Osteocyte (in vitro differentiated cells): ENCODE measurements at regions not wholly inside any gene's neighbourhood (a gene's known extent, or its start where the extent isn't known, plus 50 kb on each side); places are given as distances from the start of the nearest gene placed in this dataset.

ENCODE experiments used
- DNase-seq: peaks from one replicate; pipeline ENCODE4 v3.0.0; 2021; ENCODE audit warnings: mixed read lengths; ENCODE audit not compliant: unreplicated experiment; ENCODE audit errors: extremely low spot score
- H3K27ac Mint-ChIP-seq: one replicate; pipeline ENCODE4 v1.8.0; 2021; ENCODE audit warnings: mild to moderate bottlenecking, mixed read lengths; ENCODE audit not compliant: unreplicated experiment
- H3K27me3 Mint-ChIP-seq: one replicate; pipeline ENCODE4 v1.8.0; 2021; ENCODE audit warnings: mixed read lengths; ENCODE audit not compliant: unreplicated experiment
- H3K36me3 Mint-ChIP-seq: one replicate; pipeline ENCODE4 v1.8.0; 2021; ENCODE audit warnings: mixed read lengths; ENCODE audit not compliant: unreplicated experiment
- H3K4me1 Mint-ChIP-seq: one replicate; pipeline ENCODE4 v1.8.0; 2021; ENCODE audit warnings: mixed read lengths; ENCODE audit not compliant: unreplicated experiment
- H3K4me3 Mint-ChIP-seq: one replicate; pipeline ENCODE4 v1.8.0; 2021; ENCODE audit warnings: mild to moderate bottlenecking, moderate library complexity, mixed read lengths; ENCODE audit not compliant: unreplicated experiment
- H3K9me3 Mint-ChIP-seq: one replicate; pipeline ENCODE4 v1.8.0; 2021; ENCODE audit warnings: mixed read lengths; ENCODE audit not compliant: unreplicated experiment
- TF ChIP-seq, protein P1 (sequence below): fragments of 200-600 bp; sonication (generic); IDR thresholded peaks from 2 replicates; pipeline ENCODE4 v1.5.0; 2021; ENCODE audit warnings: antibody characterized with exemption, mild to moderate bottlenecking, moderate library complexity

DNA sequence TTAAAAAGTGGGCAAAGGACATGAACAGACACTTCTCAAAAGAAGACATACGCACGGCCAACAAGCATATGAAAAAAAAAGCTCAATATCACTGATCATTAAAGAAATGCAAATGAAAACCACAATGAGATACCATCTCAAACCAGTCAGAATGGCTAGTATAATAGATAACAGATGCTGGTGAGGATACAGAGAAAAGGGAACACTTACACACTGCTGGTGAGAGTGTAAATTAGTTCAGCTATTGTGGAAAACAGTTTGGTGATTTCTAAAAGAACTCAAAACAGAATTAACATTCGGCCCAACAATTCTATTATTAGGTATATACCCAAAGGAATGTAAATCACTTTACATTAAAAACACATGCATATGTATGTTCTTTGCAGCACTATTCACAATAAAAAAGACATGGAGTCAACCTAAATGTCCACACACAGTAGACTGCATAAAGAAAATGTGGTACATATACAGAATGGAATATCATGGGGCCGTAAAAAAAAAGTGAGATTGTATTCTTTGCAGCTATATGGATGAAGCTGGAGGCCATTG lies 1569.0 kb downstream of the OLFM4 start:
- TF ChIP-seq, protein P1, sequence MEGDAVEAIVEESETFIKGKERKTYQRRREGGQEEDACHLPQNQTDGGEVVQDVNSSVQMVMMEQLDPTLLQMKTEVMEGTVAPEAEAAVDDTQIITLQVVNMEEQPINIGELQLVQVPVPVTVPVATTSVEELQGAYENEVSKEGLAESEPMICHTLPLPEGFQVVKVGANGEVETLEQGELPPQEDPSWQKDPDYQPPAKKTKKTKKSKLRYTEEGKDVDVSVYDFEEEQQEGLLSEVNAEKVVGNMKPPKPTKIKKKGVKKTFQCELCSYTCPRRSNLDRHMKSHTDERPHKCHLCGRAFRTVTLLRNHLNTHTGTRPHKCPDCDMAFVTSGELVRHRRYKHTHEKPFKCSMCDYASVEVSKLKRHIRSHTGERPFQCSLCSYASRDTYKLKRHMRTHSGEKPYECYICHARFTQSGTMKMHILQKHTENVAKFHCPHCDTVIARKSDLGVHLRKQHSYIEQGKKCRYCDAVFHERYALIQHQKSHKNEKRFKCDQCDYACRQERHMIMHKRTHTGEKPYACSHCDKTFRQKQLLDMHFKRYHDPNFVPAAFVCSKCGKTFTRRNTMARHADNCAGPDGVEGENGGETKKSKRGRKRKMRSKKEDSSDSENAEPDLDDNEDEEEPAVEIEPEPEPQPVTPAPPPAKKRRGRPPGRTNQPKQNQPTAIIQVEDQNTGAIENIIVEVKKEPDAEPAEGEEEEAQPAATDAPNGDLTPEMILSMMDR, result no peak
- H3K27ac Mint-ChIP-seq, result no peak overlapping the region
- H3K27me3 Mint-ChIP-seq, result no peaks in the 10 kb centered on the region
- no peak for DNase-seq
- H3K4me1 Mint-ChIP-seq, result no peaks in the 10 kb centered on the region
- H3K4me3 Mint-ChIP-seq, result no peak overlapping the region
- no peaks in the 10 kb centered on the region for H3K36me3 Mint-ChIP-seq
- peaks cover 32% of the 10 kb centered on the region for H3K9me3 Mint-ChIP-seq

DNA sequence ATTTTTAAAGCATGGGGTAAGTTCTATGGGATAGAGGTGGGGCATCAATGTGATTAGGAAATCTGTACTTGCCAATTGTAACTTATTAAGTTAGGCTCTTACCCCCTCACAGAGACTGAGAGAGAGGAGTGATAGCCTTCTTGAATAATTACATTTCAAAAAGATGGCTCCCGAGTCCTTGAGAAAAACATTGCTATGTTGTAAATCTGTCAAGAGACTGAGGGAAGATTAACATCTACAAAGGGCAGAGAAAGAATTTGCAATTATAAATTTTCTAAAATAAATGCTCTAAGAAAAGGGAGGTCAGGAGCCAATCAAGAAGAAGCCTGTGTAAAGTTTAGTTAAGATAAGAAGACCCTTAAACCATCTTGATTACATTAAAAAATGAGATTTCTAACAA lies 1570.8 kb downstream of the OLFM4 start:
- Mint-ChIP-seq H3K36me3 (no peaks in the 10 kb centered on the region), H3K4me1 (no peaks in the 10 kb centered on the region), H3K27me3 (no peaks in the 10 kb centered on the region), H3K27ac (no peak overlapping the region), H3K9me3 (peaks cover 23% of the 10 kb centered on the region), H3K4me3 (no peak overlapping the region)
- TF ChIP-seq, protein P1, result no peak
- DNase-seq, result no peak

DNA sequence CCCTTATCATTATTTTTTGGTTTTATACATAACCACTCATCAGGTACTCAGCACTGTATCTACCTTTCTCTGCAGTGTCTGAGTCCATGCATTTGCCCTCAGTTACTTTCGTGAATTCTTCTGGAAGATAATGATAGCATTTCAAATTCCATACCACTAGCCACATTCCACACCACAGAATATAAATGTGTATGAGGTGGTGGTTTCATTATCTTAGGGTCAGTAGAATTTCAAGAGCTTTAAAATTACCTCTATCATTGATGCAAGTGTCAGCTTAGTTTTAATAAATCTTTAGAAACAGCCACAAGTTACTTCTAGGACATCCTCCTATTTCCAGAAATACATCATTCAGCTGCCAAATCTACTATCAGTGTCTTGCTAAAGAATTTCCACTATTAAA lies 1578.3 kb downstream of the OLFM4 start:
- Mint-ChIP-seq H3K36me3 (no peaks in the 10 kb centered on the region), H3K9me3 (peaks cover 6% of the 10 kb centered on the region), H3K27me3 (no peaks in the 10 kb centered on the region), H3K4me3 (no peak overlapping the region), H3K4me1 (no peaks in the 10 kb centered on the region), H3K27ac (no peak overlapping the region)
- TF ChIP-seq, protein P1, result no peak
- no peak for DNase-seq

DNA sequence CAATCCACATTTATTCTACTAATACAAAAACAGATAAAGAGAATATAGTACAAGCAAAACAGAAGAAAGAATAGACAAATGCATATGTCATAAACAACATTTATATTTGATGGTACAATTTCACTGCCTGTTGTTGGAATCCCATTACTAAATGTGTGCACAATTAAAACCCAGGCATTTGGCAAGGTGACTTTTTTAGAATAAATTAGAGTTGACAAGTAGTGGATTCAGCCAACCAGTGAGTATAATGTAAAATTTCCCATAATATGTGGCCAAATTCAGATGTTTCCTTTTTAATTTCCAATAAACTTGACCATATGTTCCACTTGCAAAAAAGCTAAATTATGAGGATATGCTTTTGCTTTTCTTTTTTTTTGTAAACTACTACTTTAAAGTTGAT lies 1578.8 kb downstream of the OLFM4 start:
- Mint-ChIP-seq H3K4me1 (no peaks in the 10 kb centered on the region), H3K27me3 (no peaks in the 10 kb centered on the region), H3K9me3 (peaks cover 6% of the 10 kb centered on the region), H3K36me3 (no peaks in the 10 kb centered on the region), H3K27ac (no peak overlapping the region), H3K4me3 (no peak overlapping the region)
- DNase-seq, result no peak
- TF ChIP-seq, protein P1, result no peak

DNA sequence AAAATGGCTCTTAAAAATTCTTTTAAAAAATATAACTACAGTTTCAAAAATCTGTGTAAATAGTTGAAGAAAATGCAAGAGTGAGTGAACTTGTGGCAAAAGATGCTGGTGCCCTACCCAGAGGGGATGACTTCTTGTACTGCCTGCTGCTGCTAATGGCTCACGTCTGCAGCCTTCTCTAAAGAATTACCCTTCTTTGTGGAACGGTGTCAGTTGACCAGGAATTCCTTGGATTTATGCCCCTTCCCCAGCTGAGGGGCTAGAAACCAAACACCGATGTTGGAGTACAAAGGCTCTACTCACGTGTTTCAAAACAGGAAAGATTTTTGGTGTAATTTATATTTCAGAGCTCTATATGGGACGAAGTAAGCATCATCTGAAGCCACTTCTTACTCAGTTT lies 1582.8 kb downstream of the OLFM4 start:
- Mint-ChIP-seq H3K4me1 (peaks cover 2% of the 10 kb centered on the region), H3K9me3 (peaks cover 5% of the 10 kb centered on the region), H3K27me3 (no peaks in the 10 kb centered on the region), H3K36me3 (no peaks in the 10 kb centered on the region), H3K27ac (no peak overlapping the region), H3K4me3 (no peak overlapping the region)
- no peak for DNase-seq
- TF ChIP-seq, protein P1, result no peak
